HepG2 (cell line): ENCODE measurements at regions not wholly inside any gene's neighbourhood (a gene's known extent, or its start where the extent isn't known, plus 50 kb on each side); places are given as distances from the start of the nearest gene placed in this dataset.

Source experiments
- FOXK1 ChIP-seq: sonication (generic); formaldehyde crosslinking; IDR thresholded peaks from 2 replicates; pipeline ENCODE4 v1.4.0; 2020; ENCODE audit warnings: low read depth, missing genetic modification reagents, borderline replicate concordance
- MEIS1 ChIP-seq: sonication (generic); formaldehyde crosslinking; IDR thresholded peaks from 2 replicates; pipeline ENCODE4 v1.9.0; 2021; ENCODE audit warnings: mild to moderate bottlenecking, missing genetic modification reagents, moderate library complexity, borderline replicate concordance
- MIER3 ChIP-seq: IDR thresholded peaks from 2 replicates; pipeline ENCODE4 v1.6.1; 2016; ENCODE audit warnings: missing compliant biosample characterization, borderline replicate concordance
- NFIC ChIP-seq: IDR thresholded peaks from 2 replicates; pipeline ENCODE4 v1.6.1; 2012; ENCODE audit warnings: mild to moderate bottlenecking, low read length, inconsistent platforms
- NONO ChIP-seq, 2 experiments: fragments of 450-650 bp in 1 of 2; sonication (generic) in 1 of 2; formaldehyde crosslinking in 1 of 2; IDR thresholded peaks in 1 of 2; conservative IDR thresholded peaks in 1 of 2; 2 replicates each; pipeline versions ENCODE4 v1.6.1 to v1.8.0; 2017 to 2022; ENCODE audit warnings: mild to moderate bottlenecking in 1 of 2, missing genetic modification reagents in 1 of 2, moderate library complexity in 1 of 2
- NR2F6 ChIP-seq, 2 experiments: IDR thresholded peaks; 2 replicates each; pipeline ENCODE4 v1.6.1; 2016; ENCODE audit warnings: antibody characterized with exemption in 1 of 2, mild to moderate bottlenecking in 1 of 2
- SMARCE1 ChIP-seq: fragments of 450-650 bp; IDR thresholded peaks from 2 replicates; pipeline ENCODE4 v1.6.1; 2017; ENCODE audit warnings: borderline replicate concordance
- YY1 ChIP-seq: IDR thresholded peaks from 2 replicates; pipeline ENCODE4 v1.6.1; 2011; ENCODE audit warnings: low read length, low read depth, moderate library complexity, mild to moderate bottlenecking; ENCODE audit not compliant: insufficient read depth, insufficient replicate concordance
- ZFP36L1 ChIP-seq: sonication (generic); formaldehyde crosslinking; IDR thresholded peaks from 2 replicates; pipeline ENCODE4 v1.8.0; 2022; ENCODE audit warnings: mild to moderate bottlenecking, missing genetic modification reagents, moderate library complexity
- ZNF101 ChIP-seq: sonication (generic); formaldehyde crosslinking; IDR thresholded peaks from 2 replicates; pipeline ENCODE4 v1.4.0; 2020; ENCODE audit warnings: mild to moderate bottlenecking, low read depth, missing genetic modification reagents, borderline replicate concordance
- ZNF224 ChIP-seq: sonication (generic); formaldehyde crosslinking; IDR thresholded peaks from 2 replicates; pipeline ENCODE4 v1.5.0; 2020; ENCODE audit warnings: mild to moderate bottlenecking, missing genetic modification reagents
- ZNF274 ChIP-seq: sonication (generic); formaldehyde crosslinking; IDR thresholded peaks from 2 replicates; pipeline ENCODE4 v1.5.1; 2020; ENCODE audit warnings: mild to moderate bottlenecking, missing genetic modification reagents
- ZNF431 ChIP-seq: sonication (generic); formaldehyde crosslinking; IDR thresholded peaks from 2 replicates; pipeline ENCODE4 v1.9.0; 2022; ENCODE audit warnings: missing genetic modification reagents, low read depth, mild to moderate bottlenecking, borderline replicate concordance
- ZNF446 ChIP-seq: sonication (generic); formaldehyde crosslinking; IDR thresholded peaks from 2 replicates; pipeline ENCODE4 v1.5.0; 2020; ENCODE audit warnings: mild to moderate bottlenecking, missing genetic modification reagents
- ZNF556 ChIP-seq: sonication (generic); formaldehyde crosslinking; IDR thresholded peaks from 2 replicates; pipeline ENCODE4 v1.4.0; 2020; ENCODE audit warnings: mild to moderate bottlenecking, missing genetic modification reagents, borderline replicate concordance
- ZNF619 ChIP-seq: sonication (generic); formaldehyde crosslinking; IDR thresholded peaks from 2 replicates; pipeline ENCODE4 v1.4.0; 2020; ENCODE audit warnings: mild to moderate bottlenecking, missing genetic modification reagents
- ZNF75D ChIP-seq: sonication (generic); formaldehyde crosslinking; IDR thresholded peaks from 2 replicates; pipeline ENCODE4 v1.8.1; 2023; ENCODE audit warnings: missing genetic modification reagents, mild to moderate bottlenecking, borderline replicate concordance
- TF ChIP-seq, protein P1 (sequence below): sonication (generic); formaldehyde crosslinking; IDR thresholded peaks from 2 replicates; pipeline ENCODE4 v1.4.0; 2020; ENCODE audit warnings: missing genetic modification reagents, borderline replicate concordance
- TF ChIP-seq, protein P2 (sequence below): sonication (generic); formaldehyde crosslinking; IDR thresholded peaks from 2 replicates; pipeline ENCODE4 v1.5.1; 2020; ENCODE audit warnings: mild to moderate bottlenecking, moderate library complexity, missing genetic modification reagents
- TF ChIP-seq, protein P3 (sequence below): sonication (generic); formaldehyde crosslinking; IDR thresholded peaks from 2 replicates; pipeline ENCODE4 v1.8.1; 2023; ENCODE audit warnings: mild to moderate bottlenecking, missing genetic modification reagents, borderline replicate concordance

DNA sequence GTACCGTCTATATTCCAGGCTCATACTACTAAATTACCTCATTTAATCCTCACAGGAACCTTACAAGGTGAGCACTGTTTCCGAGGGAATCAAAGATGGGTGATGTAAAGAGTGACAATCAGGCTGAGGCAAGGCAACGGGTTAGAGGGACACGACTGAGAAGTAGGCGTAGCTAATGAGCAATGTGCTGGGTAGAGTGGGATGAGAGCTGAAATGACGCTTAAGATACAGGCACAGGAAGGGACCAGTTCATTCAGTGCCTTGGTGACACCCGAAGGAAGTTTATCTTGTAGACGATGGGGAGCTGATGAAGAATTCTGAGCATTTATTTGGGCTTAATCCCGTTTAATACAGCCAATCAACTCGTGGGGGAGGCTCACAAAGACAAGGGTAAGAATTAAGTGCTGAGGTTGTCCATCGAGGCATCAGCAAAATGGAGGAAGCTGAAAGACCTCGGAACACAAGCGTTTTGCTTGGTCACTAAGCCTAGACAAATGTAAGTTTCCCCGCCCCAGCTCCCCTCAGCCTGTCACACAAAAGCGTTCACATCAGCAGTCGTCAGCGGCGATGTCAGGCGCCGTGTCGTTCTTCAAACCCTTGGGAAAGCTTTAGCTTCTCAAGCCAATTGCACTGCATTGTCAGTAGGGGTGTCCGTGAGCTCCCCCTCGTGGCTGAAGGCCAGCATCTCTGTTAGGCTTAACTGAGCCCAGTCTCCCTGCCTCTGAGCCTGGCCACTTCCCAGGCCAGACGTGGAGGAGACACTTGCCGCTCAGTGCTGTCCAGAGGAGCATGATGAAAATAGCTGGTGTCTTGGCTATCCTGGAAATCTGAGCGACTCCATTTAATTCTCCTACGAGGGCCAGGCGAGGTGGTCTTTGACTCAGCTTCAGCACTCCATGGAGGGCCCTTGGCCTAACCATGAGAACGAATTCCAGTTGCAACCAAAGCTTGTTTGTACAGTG lies 288.5 kb upstream of the G2E3 start (continued):
- TF ChIP-seq, protein P1, sequence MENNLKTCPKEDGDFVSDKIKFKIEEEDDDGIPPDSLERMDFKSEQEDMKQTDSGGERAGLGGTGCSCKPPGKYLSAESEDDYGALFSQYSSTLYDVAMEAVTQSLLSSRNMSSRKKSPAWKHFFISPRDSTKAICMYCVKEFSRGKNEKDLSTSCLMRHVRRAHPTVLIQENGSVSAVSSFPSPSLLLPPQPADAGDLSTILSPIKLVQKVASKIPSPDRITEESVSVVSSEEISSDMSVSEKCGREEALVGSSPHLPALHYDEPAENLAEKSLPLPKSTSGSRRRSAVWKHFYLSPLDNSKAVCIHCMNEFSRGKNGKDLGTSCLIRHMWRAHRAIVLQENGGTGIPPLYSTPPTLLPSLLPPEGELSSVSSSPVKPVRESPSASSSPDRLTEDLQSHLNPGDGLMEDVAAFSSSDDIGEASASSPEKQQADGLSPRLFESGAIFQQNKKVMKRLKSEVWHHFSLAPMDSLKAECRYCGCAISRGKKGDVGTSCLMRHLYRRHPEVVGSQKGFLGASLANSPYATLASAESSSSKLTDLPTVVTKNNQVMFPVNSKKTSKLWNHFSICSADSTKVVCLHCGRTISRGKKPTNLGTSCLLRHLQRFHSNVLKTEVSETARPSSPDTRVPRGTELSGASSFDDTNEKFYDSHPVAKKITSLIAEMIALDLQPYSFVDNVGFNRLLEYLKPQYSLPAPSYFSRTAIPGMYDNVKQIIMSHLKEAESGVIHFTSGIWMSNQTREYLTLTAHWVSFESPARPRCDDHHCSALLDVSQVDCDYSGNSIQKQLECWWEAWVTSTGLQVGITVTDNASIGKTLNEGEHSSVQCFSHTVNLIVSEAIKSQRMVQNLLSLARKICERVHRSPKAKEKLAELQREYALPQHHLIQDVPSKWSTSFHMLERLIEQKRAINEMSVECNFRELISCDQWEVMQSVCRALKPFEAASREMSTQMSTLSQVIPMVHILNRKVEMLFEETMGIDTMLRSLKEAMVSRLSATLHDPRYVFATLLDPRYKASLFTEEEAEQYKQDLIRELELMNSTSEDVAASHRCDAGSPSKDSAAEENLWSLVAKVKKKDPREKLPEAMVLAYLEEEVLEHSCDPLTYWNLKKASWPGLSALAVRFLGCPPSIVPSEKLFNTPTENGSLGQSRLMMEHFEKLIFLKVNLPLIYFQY (CRISPR knock-in tag), result no peak
- TF ChIP-seq MIER3 (CRISPR knock-in tag) (peak; percentile 78; the same call in 1 of the 2 replicates), NFIC (no peak), ZNF75D (CRISPR knock-in tag) (0 out of 2 replicates have a peak, but pooled peaks have one; percentile 68), ZNF101 (CRISPR knock-in tag) (no peak), ZNF431 (no peak), ZNF446 (CRISPR knock-in tag) (no peak), SMARCE1 (0 out of 2 replicates have a peak, but pooled peaks have one; percentile 4), ZNF224 (CRISPR knock-in tag) (peak; percentile 92), ZFP36L1 (no peak), ZNF274 (0 out of 2 replicates have a peak, but pooled peaks have one; percentile 74), YY1 (no peak), FOXK1 (CRISPR knock-in tag) (no peak), MEIS1 (CRISPR knock-in tag) (peak; percentile 50; the same call in 1 of the 2 replicates), ZNF556 (CRISPR knock-in tag) (peak; percentile 95), ZNF619 (CRISPR knock-in tag) (no peak), NR2F6 (IDR thresholded peaks at IDR 0.05) (no peak), NR2F6 (CRISPR knock-in tag; IDR thresholded peaks at IDR 0.05) (no peak), NONO (IDR thresholded peaks at IDR 0.05) (no peak), NONO (CRISPR knock-in tag; conservative IDR thresholded peaks at IDR 0.05) (0 out of 2 replicates have a peak, but pooled peaks have one; percentile 27)
- TF ChIP-seq, protein P2, sequence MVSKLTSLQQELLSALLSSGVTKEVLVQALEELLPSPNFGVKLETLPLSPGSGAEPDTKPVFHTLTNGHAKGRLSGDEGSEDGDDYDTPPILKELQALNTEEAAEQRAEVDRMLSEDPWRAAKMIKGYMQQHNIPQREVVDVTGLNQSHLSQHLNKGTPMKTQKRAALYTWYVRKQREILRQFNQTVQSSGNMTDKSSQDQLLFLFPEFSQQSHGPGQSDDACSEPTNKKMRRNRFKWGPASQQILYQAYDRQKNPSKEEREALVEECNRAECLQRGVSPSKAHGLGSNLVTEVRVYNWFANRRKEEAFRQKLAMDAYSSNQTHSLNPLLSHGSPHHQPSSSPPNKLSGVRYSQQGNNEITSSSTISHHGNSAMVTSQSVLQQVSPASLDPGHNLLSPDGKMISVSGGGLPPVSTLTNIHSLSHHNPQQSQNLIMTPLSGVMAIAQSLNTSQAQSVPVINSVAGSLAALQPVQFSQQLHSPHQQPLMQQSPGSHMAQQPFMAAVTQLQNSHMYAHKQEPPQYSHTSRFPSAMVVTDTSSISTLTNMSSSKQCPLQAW (CRISPR knock-in tag), result no peak; the same call in 1 of the 2 replicates
- TF ChIP-seq, protein P3, sequence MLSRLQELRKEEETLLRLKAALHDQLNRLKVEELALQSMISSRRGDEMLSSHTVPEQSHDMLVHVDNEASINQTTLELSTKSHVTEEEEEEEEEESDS (CRISPR knock-in tag), result no peak
